Breast epithelium (tissue), 3 donors: ENCODE measurements at regions not wholly inside any gene's neighbourhood (a gene's known extent, or its start where the extent isn't known, plus 50 kb on each side); places are given as distances from the start of the nearest gene placed in this dataset.

Experiments used
- POLR2A ChIP-seq: fragments of 450-650 bp; IDR thresholded peaks from one replicate; pipeline ENCODE4 v1.6.1; 2016; ENCODE audit warnings: antibody characterized with exemption, mild to moderate bottlenecking, moderate library complexity
- TF ChIP-seq, protein P1 (sequence below), 3 donors: fragments of 450-650 bp; IDR thresholded peaks; one replicate each; pipeline ENCODE4 v1.5.1; 2016 to 2017; ENCODE audit warnings: antibody characterized with exemption in 3 of 3, mild to moderate bottlenecking in 3 of 3, moderate library complexity in 3 of 3

DNA sequence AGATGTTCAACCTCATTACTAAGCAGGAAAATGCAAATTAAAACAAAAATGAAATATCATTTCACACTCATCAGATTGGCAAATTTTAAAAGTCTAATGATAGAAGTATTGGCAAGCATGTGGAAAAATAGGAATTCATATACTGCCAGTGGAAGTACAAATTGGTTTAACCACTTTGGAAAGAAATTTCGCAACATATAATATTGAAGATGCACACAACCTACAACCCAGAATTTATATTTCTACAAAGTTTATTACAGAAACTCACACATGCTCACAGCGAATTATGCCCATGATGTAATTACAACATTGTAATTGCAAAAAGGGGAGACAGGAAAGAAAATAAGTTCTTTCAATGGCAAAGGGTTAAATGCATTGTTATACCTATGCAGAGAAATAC lies 324.1 kb downstream of the IGSF11 start:
- TF ChIP-seq, protein P1, sequence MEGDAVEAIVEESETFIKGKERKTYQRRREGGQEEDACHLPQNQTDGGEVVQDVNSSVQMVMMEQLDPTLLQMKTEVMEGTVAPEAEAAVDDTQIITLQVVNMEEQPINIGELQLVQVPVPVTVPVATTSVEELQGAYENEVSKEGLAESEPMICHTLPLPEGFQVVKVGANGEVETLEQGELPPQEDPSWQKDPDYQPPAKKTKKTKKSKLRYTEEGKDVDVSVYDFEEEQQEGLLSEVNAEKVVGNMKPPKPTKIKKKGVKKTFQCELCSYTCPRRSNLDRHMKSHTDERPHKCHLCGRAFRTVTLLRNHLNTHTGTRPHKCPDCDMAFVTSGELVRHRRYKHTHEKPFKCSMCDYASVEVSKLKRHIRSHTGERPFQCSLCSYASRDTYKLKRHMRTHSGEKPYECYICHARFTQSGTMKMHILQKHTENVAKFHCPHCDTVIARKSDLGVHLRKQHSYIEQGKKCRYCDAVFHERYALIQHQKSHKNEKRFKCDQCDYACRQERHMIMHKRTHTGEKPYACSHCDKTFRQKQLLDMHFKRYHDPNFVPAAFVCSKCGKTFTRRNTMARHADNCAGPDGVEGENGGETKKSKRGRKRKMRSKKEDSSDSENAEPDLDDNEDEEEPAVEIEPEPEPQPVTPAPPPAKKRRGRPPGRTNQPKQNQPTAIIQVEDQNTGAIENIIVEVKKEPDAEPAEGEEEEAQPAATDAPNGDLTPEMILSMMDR (IDR thresholded peaks at IDR 0.05): no peak
- TF ChIP-seq POLR2A: no peak
